ENCODE measurements at regions not wholly inside any gene's neighbourhood (a gene's known extent, or its start where the extent isn't known, plus 50 kb on each side); places are given as distances from the start of the nearest gene placed in this dataset.

DNA sequence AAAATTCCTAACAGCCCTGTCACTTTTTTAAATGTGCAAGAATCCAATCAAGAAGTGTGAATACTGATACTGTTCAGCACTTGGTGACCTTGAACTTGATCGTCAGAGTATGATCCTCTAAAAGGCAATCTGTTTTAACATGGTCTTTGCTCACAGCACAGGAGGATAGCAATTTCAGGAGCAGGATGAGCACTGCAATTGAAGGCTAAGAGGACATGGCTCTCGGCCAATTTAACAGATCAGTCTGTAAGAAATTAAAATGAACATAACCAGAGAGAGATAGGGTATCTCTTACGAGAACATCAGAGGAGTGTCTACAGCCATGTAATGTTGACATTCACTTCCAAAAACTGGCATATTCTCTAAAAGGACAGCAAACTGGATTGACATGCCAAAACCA is 243.1 kb downstream of the LTN1 start:
- H3K27me3 Mint-ChIP-seq (ENCODE audit: low read depth, unreplicated experiment), result peaks cover 7% of the 10 kb centered on the region
- H3K79me2 ChIP-seq (ENCODE audit: insufficient read depth, low read length), result no peaks in the 10 kb centered on the region
- no peaks in the 10 kb centered on the region for H3K36me3 ChIP-seq (ENCODE audit: insufficient read depth, low read length)
- no peak overlapping the region for H3K4me3 Mint-ChIP-seq (ENCODE audit: unreplicated experiment)
- H3K4me1 ChIP-seq (ENCODE audit: insufficient read depth, low read length), result peaks cover 8% of the 10 kb centered on the region
- no peak for TF ChIP-seq EZH2 (IDR thresholded peaks at IDR 0.05; ENCODE audit: insufficient read depth, low read length)
- FAIRE-seq (no peak), DNase-seq (ENCODE audit: low read depth) (no peak)
- H3K9me3 Mint-ChIP-seq (ENCODE audit: unreplicated experiment), result no peaks in the 10 kb centered on the region
- H3K4me3 ChIP-seq (ENCODE audit: insufficient read depth, low read depth, low read length), result no peak overlapping the region
- no peaks in the 10 kb centered on the region for H3K9me3 ChIP-seq (ENCODE audit: insufficient read depth, low read depth, low read length)
- H4K20me1 ChIP-seq (ENCODE audit: insufficient read depth, low read length), result no peaks in the 10 kb centered on the region
- H3K27me3 ChIP-seq (ENCODE audit: insufficient read depth, low read length), result no peaks in the 10 kb centered on the region
- H3K27ac Mint-ChIP-seq (ENCODE audit: unreplicated experiment), result no peak overlapping the region
- H3K4me2 ChIP-seq (ENCODE audit: low read length), result no peak overlapping the region
- no peaks in the 10 kb centered on the region for H3K4me1 Mint-ChIP-seq (ENCODE audit: low read depth, unreplicated experiment)
- H3K27ac ChIP-seq (ENCODE audit: low read depth, low read length), result no peak overlapping the region
- no peak overlapping the region for H3K9ac ChIP-seq (ENCODE audit: low read length)
- H2AFZ ChIP-seq (ENCODE audit: low read depth, low read length), result no peak overlapping the region
- H3K36me3 Mint-ChIP-seq (ENCODE audit: low read depth, unreplicated experiment), result no peaks in the 10 kb centered on the region

DNA sequence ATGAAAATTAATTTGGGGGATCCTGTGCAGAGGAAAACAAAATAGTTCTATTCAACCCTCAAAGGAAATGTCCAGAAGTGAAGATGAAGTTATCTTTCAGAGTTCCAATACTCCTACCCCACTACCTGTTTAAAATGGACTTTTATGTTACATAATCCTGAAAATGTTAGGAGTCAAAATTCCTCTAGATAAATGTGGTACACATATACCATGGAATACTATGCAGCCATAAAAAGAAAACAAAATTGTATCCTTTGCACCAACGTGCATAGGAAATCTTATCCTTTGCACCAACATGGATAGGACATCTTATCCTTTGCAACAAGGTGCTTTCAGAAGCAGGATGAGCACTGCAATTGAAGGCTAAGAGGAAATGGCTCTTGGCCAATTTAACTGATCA is 245.2 kb downstream of the LTN1 start:
- Histone ChIP-seq H2AFZ (ENCODE audit: low read depth, low read length) (no peak overlapping the region), H3K4me2 (ENCODE audit: low read length) (no peak overlapping the region), H4K20me1 (ENCODE audit: insufficient read depth, low read length) (no peaks in the 10 kb centered on the region), H3K4me1 (ENCODE audit: insufficient read depth, low read length) (peaks cover 5% of the 10 kb centered on the region), H3K79me2 (ENCODE audit: insufficient read depth, low read length) (no peaks in the 10 kb centered on the region), H3K27ac (ENCODE audit: low read depth, low read length) (no peak overlapping the region), H3K36me3 (ENCODE audit: insufficient read depth, low read length) (no peaks in the 10 kb centered on the region), H3K9me3 (ENCODE audit: insufficient read depth, low read depth, low read length) (no peaks in the 10 kb centered on the region), H3K27me3 (ENCODE audit: insufficient read depth, low read length) (no peaks in the 10 kb centered on the region), H3K4me3 (ENCODE audit: insufficient read depth, low read depth, low read length) (no peak overlapping the region), H3K9ac (ENCODE audit: low read length) (no peak overlapping the region)
- Mint-ChIP-seq H3K9me3 (ENCODE audit: unreplicated experiment) (no peaks in the 10 kb centered on the region), H3K27me3 (ENCODE audit: low read depth, unreplicated experiment) (peaks cover 7% of the 10 kb centered on the region), H3K36me3 (ENCODE audit: low read depth, unreplicated experiment) (no peaks in the 10 kb centered on the region), H3K27ac (ENCODE audit: unreplicated experiment) (no peak overlapping the region), H3K4me3 (ENCODE audit: unreplicated experiment) (no peak overlapping the region), H3K4me1 (ENCODE audit: low read depth, unreplicated experiment) (no peaks in the 10 kb centered on the region)
- TF ChIP-seq, protein P1, sequence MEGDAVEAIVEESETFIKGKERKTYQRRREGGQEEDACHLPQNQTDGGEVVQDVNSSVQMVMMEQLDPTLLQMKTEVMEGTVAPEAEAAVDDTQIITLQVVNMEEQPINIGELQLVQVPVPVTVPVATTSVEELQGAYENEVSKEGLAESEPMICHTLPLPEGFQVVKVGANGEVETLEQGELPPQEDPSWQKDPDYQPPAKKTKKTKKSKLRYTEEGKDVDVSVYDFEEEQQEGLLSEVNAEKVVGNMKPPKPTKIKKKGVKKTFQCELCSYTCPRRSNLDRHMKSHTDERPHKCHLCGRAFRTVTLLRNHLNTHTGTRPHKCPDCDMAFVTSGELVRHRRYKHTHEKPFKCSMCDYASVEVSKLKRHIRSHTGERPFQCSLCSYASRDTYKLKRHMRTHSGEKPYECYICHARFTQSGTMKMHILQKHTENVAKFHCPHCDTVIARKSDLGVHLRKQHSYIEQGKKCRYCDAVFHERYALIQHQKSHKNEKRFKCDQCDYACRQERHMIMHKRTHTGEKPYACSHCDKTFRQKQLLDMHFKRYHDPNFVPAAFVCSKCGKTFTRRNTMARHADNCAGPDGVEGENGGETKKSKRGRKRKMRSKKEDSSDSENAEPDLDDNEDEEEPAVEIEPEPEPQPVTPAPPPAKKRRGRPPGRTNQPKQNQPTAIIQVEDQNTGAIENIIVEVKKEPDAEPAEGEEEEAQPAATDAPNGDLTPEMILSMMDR (IDR thresholded peaks at IDR 0.05; ENCODE audit: insufficient read depth, low read depth, low read length), result no peak
- TF ChIP-seq EZH2 (IDR thresholded peaks at IDR 0.05; ENCODE audit: insufficient read depth, low read length), result no peak
- no peak for DNase-seq (ENCODE audit: low read depth)
- no peak for FAIRE-seq

DNA sequence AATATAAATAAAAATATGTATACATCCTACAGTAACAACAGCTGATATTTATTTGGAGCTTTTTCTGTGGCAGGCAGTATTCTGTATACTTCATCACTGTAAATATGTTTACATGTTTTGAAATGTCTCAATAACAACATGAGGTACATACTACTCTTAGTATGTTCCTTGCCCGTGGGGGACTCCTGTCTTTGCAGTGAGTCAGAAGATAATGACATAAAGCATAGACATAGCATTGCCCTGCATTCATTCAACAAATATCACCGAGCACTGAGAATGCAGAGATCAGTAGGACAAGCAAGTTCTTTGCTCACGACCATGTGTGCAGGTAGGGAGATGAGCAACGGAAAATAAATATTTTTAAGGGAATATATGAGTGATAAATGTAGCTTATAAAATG is 246.5 kb downstream of the LTN1 start:
- H4K20me1 ChIP-seq (ENCODE audit: insufficient read depth, low read length), result no peaks in the 10 kb centered on the region
- H3K4me1 ChIP-seq (ENCODE audit: insufficient read depth, low read length), result peaks cover 5% of the 10 kb centered on the region
- no peak overlapping the region for H3K27ac ChIP-seq (ENCODE audit: low read depth, low read length)
- FAIRE-seq (no peak), DNase-seq (ENCODE audit: low read depth) (no peak)
- no peak overlapping the region for H2AFZ ChIP-seq (ENCODE audit: low read depth, low read length)
- no peak for TF ChIP-seq EZH2 (IDR thresholded peaks at IDR 0.05; ENCODE audit: insufficient read depth, low read length)
- TF ChIP-seq, protein P1 (IDR thresholded peaks at IDR 0.05; ENCODE audit: insufficient read depth, low read depth, low read length), result no peak
- peaks cover 7% of the 10 kb centered on the region for H3K27me3 Mint-ChIP-seq (ENCODE audit: low read depth, unreplicated experiment)
- H3K27ac Mint-ChIP-seq (ENCODE audit: unreplicated experiment), result no peak overlapping the region
- no peaks in the 10 kb centered on the region for H3K9me3 Mint-ChIP-seq (ENCODE audit: unreplicated experiment)
- H3K36me3 ChIP-seq (ENCODE audit: insufficient read depth, low read length), result no peaks in the 10 kb centered on the region
- H3K9me3 ChIP-seq (ENCODE audit: insufficient read depth, low read depth, low read length), result no peaks in the 10 kb centered on the region
- H3K4me2 ChIP-seq (ENCODE audit: low read length), result no peak overlapping the region
- no peaks in the 10 kb centered on the region for H3K36me3 Mint-ChIP-seq (ENCODE audit: low read depth, unreplicated experiment)
- H3K9ac ChIP-seq (ENCODE audit: low read length), result no peak overlapping the region
- no peaks in the 10 kb centered on the region for H3K79me2 ChIP-seq (ENCODE audit: insufficient read depth, low read length)
- H3K4me1 Mint-ChIP-seq (ENCODE audit: low read depth, unreplicated experiment), result no peaks in the 10 kb centered on the region
- no peak overlapping the region for H3K4me3 Mint-ChIP-seq (ENCODE audit: unreplicated experiment)
- H3K4me3 ChIP-seq (ENCODE audit: insufficient read depth, low read depth, low read length), result no peak overlapping the region
- no peaks in the 10 kb centered on the region for H3K27me3 ChIP-seq (ENCODE audit: insufficient read depth, low read length)
